ENCODE measurements at regions not wholly inside any gene's neighbourhood (a gene's known extent, or its start where the extent isn't known, plus 50 kb on each side); places are given as distances from the start of the nearest gene placed in this dataset.

DNA sequence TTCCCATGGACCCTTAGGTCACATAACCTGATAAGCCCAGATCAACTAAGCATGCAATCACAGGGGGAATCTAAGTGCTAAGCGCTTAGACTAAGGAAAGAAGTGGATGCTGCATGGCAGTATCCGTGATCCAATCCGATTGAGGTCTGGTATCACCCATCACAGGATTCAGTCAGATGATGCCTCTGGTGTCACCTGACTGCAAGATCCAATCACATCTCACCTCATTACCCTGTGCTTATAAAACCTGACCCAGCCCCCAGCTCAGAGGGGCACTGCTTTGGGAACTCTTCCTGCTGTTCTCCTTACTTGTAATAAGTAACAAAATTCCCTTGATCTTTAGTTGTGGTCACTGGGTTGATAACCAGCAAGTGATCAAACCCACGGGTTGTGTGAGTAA is 84.7 kb upstream of the TMEM168 start:
- H3K4me2 ChIP-seq (ENCODE audit: low read depth, low read length, poor library complexity, severe bottlenecking): no peak overlapping the region
- TF ChIP-seq, protein P1, sequence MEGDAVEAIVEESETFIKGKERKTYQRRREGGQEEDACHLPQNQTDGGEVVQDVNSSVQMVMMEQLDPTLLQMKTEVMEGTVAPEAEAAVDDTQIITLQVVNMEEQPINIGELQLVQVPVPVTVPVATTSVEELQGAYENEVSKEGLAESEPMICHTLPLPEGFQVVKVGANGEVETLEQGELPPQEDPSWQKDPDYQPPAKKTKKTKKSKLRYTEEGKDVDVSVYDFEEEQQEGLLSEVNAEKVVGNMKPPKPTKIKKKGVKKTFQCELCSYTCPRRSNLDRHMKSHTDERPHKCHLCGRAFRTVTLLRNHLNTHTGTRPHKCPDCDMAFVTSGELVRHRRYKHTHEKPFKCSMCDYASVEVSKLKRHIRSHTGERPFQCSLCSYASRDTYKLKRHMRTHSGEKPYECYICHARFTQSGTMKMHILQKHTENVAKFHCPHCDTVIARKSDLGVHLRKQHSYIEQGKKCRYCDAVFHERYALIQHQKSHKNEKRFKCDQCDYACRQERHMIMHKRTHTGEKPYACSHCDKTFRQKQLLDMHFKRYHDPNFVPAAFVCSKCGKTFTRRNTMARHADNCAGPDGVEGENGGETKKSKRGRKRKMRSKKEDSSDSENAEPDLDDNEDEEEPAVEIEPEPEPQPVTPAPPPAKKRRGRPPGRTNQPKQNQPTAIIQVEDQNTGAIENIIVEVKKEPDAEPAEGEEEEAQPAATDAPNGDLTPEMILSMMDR (IDR thresholded peaks at IDR 0.05; ENCODE audit: insufficient read depth, low read length, poor library complexity, severe bottlenecking): no peak
- TF ChIP-seq EZH2phosphoT487 (conservative IDR thresholded peaks at IDR 0.05; ENCODE audit: low read length): no peak
- H3K36me3 ChIP-seq (ENCODE audit: low read length): no peaks in the 10 kb centered on the region
- H2AFZ ChIP-seq (ENCODE audit: low read depth, low read length, severe bottlenecking): no peak overlapping the region
- no peaks in the 10 kb centered on the region for H3K79me2 ChIP-seq (ENCODE audit: insufficient read depth, low read length)
- H3K27ac ChIP-seq (ENCODE audit: low read depth, low read length): no peak overlapping the region
- no peak overlapping the region for H3K4me3 ChIP-seq (ENCODE audit: insufficient read depth, low read length, poor library complexity, severe bottlenecking)
- H3K9me3 ChIP-seq (ENCODE audit: insufficient read depth, low read length): no peaks in the 10 kb centered on the region
- no peak overlapping the region for H3K9ac ChIP-seq (ENCODE audit: low read length)
- H3F3A ChIP-seq (ENCODE audit: insufficient read depth): no peaks in the 10 kb centered on the region
- H3K9me2 ChIP-seq (replicated peaks; ENCODE audit: insufficient read depth, low read length): no peaks in the 10 kb centered on the region
- H3K27me3 ChIP-seq (ENCODE audit: low read length): no peaks in the 10 kb centered on the region
- H4K20me1 ChIP-seq (ENCODE audit: low read depth, low read length): peaks cover 4% of the 10 kb centered on the region; the same call in 1 of the 2 replicates

DNA sequence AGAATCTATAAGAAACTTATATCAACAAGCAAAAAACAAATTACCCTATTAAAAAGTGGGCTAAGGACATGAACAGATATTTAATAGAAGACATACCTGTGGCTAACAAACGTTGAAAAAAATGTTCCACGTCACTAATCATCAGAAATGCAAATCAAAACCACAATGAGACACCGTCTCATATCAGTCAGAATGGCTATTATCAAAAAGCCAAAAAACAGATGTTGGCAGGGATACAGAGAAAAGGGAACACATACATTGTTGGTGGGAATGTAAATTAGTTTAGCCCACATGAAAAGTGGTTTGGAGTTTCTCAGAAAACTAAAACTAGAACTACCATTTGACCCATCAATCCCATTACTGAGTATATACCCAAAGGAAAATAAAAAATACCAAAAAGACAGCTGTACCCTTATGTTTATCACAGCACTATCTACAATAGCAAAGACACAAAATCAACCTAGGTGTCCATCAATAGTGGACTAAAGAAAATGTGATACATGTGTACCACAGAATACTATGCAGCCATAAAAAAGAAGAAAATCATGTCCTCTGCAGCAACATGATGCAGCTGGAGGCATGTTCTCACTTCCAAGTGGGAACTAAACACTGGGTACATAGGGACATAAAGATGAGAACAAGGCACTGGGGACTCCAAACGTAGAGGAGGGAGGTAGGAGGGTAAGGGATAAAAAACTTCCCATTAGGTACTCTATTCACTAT is 83.8 kb upstream of the TMEM168 start:
- Histone ChIP-seq H3K9me2 (replicated peaks; ENCODE audit: insufficient read depth, low read length) (no peaks in the 10 kb centered on the region), H3K9ac (ENCODE audit: low read length) (no peak overlapping the region)

DNA sequence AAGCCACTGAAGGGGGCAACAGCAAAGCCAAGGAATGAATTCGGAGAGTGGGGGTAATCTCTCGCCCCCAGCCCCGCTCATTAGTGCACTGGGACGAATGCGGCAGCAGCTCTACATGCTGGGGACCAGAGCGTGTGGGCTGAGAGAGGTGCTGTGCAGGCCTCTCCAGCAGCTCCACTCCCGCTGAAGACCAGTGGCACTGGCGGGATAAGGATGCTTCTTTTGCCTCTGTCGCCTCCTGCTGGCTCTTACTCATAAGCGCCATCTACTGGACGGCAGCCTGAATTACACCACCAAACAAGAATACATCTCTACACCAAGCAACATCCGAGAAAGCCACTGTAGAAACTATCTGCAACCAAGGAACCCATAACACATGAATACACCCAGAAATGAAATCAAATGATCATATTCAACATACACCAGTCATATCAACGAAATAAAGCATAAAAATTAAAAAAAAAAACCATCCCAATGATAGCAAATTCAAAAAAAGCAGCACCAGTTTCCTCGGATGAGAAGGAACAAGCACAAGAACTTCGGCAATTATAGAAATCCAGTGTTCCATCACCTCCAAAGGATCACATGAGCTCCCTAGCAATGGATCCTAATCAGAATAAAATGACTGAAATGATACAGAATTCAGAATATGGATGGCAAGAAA is 79.0 kb upstream of the TMEM168 start:
- Histone ChIP-seq H4K20me1 (ENCODE audit: low read depth, low read length) (peaks cover 4% of the 10 kb centered on the region; the same call in 1 of the 2 replicates), H3K9ac (ENCODE audit: low read length) (no peak overlapping the region), H2AFZ (ENCODE audit: low read depth, low read length, severe bottlenecking) (no peak overlapping the region), H3K36me3 (ENCODE audit: low read length) (no peaks in the 10 kb centered on the region), H3K4me3 (ENCODE audit: insufficient read depth, low read length, poor library complexity, severe bottlenecking) (no peak overlapping the region), H3K4me2 (ENCODE audit: low read depth, low read length, poor library complexity, severe bottlenecking) (no peak overlapping the region), H3K27me3 (ENCODE audit: low read length) (no peaks in the 10 kb centered on the region), H3K9me2 (replicated peaks; ENCODE audit: insufficient read depth, low read length) (no peaks in the 10 kb centered on the region), H3K79me2 (ENCODE audit: insufficient read depth, low read length) (no peaks in the 10 kb centered on the region), H3K9me3 (ENCODE audit: insufficient read depth, low read length) (no peaks in the 10 kb centered on the region), H3K27ac (ENCODE audit: low read depth, low read length) (no peak overlapping the region), H3F3A (ENCODE audit: insufficient read depth) (no peaks in the 10 kb centered on the region)
- TF ChIP-seq, protein P1 (IDR thresholded peaks at IDR 0.05; ENCODE audit: insufficient read depth, low read length, poor library complexity, severe bottlenecking): peak; percentile 90
- no peak for TF ChIP-seq EZH2phosphoT487 (conservative IDR thresholded peaks at IDR 0.05; ENCODE audit: low read length)

More for the DNA sequence above, 83.8 kb upstream of the TMEM168 start:
- Histone ChIP-seq H3K27me3 (ENCODE audit: low read length) (no peaks in the 10 kb centered on the region), H2AFZ (ENCODE audit: low read depth, low read length, severe bottlenecking) (no peak overlapping the region), H4K20me1 (ENCODE audit: low read depth, low read length) (peaks cover 4% of the 10 kb centered on the region; the same call in 1 of the 2 replicates), H3K4me2 (ENCODE audit: low read depth, low read length, poor library complexity, severe bottlenecking) (no peak overlapping the region), H3K36me3 (ENCODE audit: low read length) (no peaks in the 10 kb centered on the region), H3K79me2 (ENCODE audit: insufficient read depth, low read length) (no peaks in the 10 kb centered on the region), H3F3A (ENCODE audit: insufficient read depth) (no peaks in the 10 kb centered on the region), H3K27ac (ENCODE audit: low read depth, low read length) (no peak overlapping the region), H3K9me3 (ENCODE audit: insufficient read depth, low read length) (no peaks in the 10 kb centered on the region), H3K4me3 (ENCODE audit: insufficient read depth, low read length, poor library complexity, severe bottlenecking) (no peak overlapping the region)
- TF ChIP-seq, protein P1 (IDR thresholded peaks at IDR 0.05; ENCODE audit: insufficient read depth, low read length, poor library complexity, severe bottlenecking): no peak
- TF ChIP-seq EZH2phosphoT487 (conservative IDR thresholded peaks at IDR 0.05; ENCODE audit: low read length): no peak

Measured in SU-DHL-6 (cell line).